GM20000 (cell line): ENCODE measurements at regions not wholly inside any gene's neighbourhood (a gene's known extent, or its start where the extent isn't known, plus 50 kb on each side); places are given as distances from the start of the nearest gene placed in this dataset.

Experiments
- DNase-seq: peaks from one replicate; pipeline ENCODE4 v3.0.0; 2012; ENCODE audit warnings: low spot score
- TF ChIP-seq, protein P1 (sequence below): IDR thresholded peaks from 2 replicates; pipeline ENCODE4 v1.5.1; 2012; ENCODE audit warnings: mild to moderate bottlenecking, control low read depth; ENCODE audit errors: extremely low read depth, missing control alignments

DNA sequence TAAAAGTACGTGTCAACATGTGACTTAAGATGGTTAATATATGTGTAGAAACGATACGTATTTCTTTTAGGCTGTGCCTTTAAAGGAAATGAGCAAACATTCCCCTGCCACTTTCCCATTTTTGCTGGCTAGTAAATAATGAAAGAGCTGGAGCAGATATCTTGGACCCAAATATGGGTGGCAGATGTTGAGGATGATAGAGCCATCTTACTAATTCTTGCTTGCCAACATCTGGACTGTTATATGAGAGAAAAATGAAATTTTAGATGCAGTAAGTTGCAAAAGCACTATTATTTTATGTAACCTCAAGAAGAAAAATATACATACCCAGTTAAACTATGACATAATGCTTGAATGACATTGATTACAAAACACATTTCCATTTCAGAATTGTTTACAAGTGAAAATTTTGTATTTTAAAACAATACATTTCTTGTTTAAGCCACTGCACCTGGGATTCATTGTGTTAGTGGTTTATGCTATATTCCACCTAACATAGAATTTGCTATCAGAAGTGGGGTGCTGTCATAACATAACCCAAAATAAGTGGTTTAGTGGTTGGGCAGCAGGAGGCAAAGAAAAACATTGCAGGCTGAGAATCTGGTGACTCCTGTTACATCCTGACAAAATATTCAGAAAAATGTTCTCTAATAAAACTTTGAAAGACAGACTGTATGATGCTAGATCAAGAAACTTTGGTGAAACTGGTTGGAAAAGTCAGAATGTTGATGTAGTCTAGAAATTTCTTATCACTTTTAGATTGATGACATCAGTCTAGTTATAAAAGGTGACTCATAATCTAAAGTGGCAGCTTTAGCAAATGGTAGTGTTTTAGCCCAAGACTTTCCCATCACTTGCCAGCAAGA, 305.0 kb downstream of the PTEN start:
- no peak for DNase-seq
- TF ChIP-seq, protein P1, sequence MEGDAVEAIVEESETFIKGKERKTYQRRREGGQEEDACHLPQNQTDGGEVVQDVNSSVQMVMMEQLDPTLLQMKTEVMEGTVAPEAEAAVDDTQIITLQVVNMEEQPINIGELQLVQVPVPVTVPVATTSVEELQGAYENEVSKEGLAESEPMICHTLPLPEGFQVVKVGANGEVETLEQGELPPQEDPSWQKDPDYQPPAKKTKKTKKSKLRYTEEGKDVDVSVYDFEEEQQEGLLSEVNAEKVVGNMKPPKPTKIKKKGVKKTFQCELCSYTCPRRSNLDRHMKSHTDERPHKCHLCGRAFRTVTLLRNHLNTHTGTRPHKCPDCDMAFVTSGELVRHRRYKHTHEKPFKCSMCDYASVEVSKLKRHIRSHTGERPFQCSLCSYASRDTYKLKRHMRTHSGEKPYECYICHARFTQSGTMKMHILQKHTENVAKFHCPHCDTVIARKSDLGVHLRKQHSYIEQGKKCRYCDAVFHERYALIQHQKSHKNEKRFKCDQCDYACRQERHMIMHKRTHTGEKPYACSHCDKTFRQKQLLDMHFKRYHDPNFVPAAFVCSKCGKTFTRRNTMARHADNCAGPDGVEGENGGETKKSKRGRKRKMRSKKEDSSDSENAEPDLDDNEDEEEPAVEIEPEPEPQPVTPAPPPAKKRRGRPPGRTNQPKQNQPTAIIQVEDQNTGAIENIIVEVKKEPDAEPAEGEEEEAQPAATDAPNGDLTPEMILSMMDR, result no peak

DNA sequence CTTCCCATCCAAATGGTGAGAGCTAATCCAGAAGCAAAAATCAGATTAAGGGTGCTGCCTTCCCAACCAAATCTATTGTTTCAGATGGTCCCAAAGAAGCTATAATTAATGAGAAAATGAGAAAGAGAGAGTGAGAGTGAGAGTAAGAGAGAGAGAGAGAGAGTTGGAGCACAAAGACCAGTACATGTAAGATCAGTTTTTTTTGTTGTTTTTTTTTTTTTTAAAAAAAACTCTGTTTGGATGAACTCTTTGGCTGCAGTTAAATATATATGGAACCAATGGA, 305.6 kb downstream of the PTEN start:
- DNase-seq, result no peak

DNA sequence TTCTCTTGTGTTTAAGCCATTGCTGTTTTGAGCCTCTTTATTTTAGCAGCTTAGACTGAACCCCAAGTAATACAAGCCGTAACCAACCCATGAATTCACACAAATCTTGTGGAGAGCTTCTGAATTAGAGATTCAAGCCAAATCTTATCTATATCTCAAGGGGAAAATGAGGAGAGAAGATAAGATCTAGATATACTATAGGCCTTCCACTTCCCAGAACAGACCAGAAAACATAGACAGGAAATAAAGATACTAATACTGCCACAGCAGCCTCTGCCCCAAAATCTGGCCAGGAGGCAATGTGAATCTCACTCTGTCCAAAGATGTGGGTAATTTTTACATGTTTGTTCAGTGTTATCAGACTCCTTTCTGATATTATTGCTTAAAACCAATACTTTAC, 307.2 kb downstream of the PTEN start:
- no peak for DNase-seq
- TF ChIP-seq, protein P1, result no peak

More for the DNA sequence above, 305.6 kb downstream of the PTEN start:
- TF ChIP-seq, protein P1, result no peak

DNA sequence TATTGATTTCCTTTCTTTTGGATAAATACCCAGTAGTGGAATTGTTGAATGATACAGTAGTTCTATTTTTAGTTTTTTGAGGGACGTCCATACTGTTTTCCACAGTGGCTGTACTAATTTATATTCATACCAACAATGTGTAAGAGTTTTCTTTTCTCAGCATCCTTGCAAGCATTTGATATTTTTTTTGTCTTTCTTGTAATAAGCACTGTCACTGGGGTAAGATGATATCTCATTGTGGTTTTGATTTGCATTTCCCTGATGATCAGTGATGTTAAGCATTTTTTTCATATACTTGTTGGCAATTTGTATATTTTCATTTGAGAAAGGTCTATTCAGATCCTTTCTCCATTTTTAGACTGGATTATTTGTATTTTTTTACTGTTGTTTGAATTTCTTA, 308.7 kb downstream of the PTEN start:
- TF ChIP-seq, protein P1, result no peak
- no peak for DNase-seq

DNA sequence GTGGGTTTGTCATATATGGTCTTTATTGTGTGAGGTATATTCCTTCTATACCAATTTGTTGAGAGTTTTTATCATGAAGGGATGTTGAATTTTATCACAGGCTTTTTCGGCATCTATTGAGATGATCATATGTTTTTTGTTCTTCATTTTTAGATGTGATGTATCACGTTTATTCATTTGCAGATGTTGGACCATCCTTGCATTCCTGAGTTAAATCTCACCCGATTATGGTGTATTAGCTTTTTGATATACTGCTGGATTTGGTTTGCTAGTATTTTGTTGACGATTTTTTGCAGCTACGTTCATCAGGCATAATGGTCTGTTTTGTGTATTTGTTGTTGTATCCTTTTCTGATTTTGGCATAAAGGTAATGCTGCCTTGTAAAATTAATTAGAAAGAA, 311.0 kb downstream of the PTEN start:
- DNase-seq, result no peak
- TF ChIP-seq, protein P1, result no peak

DNA sequence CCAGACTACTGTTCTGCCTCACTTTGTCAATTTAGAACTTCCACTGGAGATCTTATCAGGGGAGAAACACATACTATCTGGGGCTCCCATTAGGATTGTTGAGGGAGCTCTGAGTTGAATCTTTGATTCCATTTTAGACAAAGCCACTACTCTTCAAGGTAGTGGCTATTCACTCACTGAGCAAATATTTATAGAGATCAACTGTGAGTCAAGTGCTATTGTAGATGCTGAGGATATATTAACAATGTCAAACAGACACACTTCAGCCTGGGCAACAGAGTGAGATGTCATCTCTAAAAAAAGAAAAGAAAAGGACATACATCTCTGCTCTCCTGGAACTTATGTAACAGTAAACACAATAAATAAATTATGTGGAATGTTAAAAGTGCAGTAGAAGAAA, 315.3 kb downstream of the PTEN start:
- no peak for DNase-seq
- TF ChIP-seq, protein P1, result no peak

DNA sequence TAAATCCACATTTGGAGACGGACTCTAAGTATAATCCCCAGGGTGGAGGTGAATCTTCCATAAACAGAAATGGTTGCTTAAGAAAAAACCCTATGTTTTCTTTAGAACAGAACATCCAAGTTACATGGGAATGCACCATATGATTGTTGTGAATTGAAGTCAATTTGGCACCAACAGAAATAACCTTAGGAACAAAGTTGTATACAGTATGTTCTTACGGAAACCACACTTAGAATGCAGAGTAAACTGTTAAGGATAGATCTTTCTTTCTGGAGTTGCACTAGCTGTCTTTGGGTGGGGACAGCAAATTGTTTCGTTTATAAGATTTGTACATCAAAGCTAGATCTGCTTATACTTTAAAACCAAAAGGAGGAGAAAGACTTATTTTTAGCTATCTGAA, 316.4 kb downstream of the PTEN start:
- TF ChIP-seq, protein P1, result no peak
- DNase-seq, result no peak
